Uterus (tissue), 3 donors: ENCODE measurements at regions not wholly inside any gene's neighbourhood (a gene's known extent, or its start where the extent isn't known, plus 50 kb on each side); places are given as distances from the start of the nearest gene placed in this dataset.

Experiments used
- DNase-seq, 2 donors: peaks; one replicate each; pipeline ENCODE4 v3.0.0-alpha.2; 2019 to 2020
- H3K27ac ChIP-seq, 2 donors: fragments of 200-600 bp; sonication (generic); 1 replicate in 1 of 2; 2 replicates in 1 of 2; pipeline ENCODE4 v1.5.1; 2016 to 2018
- H3K27me3 ChIP-seq, 2 donors: fragments of 200-600 bp; sonication (generic); one replicate each; pipeline ENCODE4 v1.5.1; 2018 to 2019; ENCODE audit warnings: control low read depth in 1 of 2
- H3K36me3 ChIP-seq, 2 donors: fragments of 200-600 bp; sonication (generic); one replicate each; pipeline ENCODE4 v1.5.1; 2019; ENCODE audit warnings: control low read depth in 1 of 2
- H3K4me1 ChIP-seq, 2 donors: fragments of 200-600 bp; sonication (generic); one replicate each; pipeline ENCODE4 v1.5.1; 2018 to 2019; ENCODE audit warnings: control low read depth in 1 of 2
- H3K4me3 ChIP-seq, 2 donors: fragments of 200-600 bp; sonication (generic); 1 replicate in 1 of 2; 2 replicates in 1 of 2; pipeline ENCODE4 v1.5.1; 2018 to 2019; ENCODE audit warnings: mild to moderate bottlenecking in 1 of 2
- H3K9me3 ChIP-seq, 2 donors: fragments of 200-600 bp; sonication (generic); one replicate each; pipeline ENCODE4 v1.5.1; 2019; ENCODE audit warnings: control low read depth in 1 of 2
- CTCF ChIP-seq, 4 experiments: fragments of 200-600 bp in 2 of 4; fragments of 450-650 bp in 2 of 4; sonication (generic) in 2 of 4; IDR thresholded peaks; one replicate each; pipeline ENCODE4 v1.5.1; 2016 to 2019; ENCODE audit warnings: antibody characterized with exemption in 4 of 4, mild to moderate bottlenecking in 2 of 4, moderate library complexity in 1 of 4
- POLR2A ChIP-seq, 2 donors: fragments of 450-650 bp; IDR thresholded peaks; one replicate each; pipeline ENCODE4 v1.6.1; 2016; ENCODE audit warnings: antibody characterized with exemption in 2 of 2, mild to moderate bottlenecking in 1 of 2, moderate library complexity in 1 of 2
- intact Hi-C: fragments of 100-400 bp; cut with DNase I; formaldehyde crosslinking; loops from one replicate; pipeline ENCODE4 v1.15.1; 2023; ENCODE audit warnings: low total_unique reads
- donor health status: DM: yes; HTN: yes; CAD: no.

- intact Hi-C loops: no loop called here
- TF ChIP-seq POLR2A (IDR thresholded peaks at IDR 0.05) (no peak), CTCF (IDR thresholded peaks at IDR 0.05) (no peak)
- H3K9me3 ChIP-seq: no peaks in the 10 kb centered on the region
- DNase-seq: no peak
- no peak overlapping the region for H3K4me3 ChIP-seq
- H3K36me3 ChIP-seq: no peaks in the 10 kb centered on the region
- no peaks in the 10 kb centered on the region for H3K27me3 ChIP-seq
- no peak overlapping the region for H3K27ac ChIP-seq
- H3K4me1 ChIP-seq: no peaks in the 10 kb centered on the region
These were observed 122.5 kb downstream of the UCHL1 start for GRCh38 chr4:41379230-41379629.

DNA sequence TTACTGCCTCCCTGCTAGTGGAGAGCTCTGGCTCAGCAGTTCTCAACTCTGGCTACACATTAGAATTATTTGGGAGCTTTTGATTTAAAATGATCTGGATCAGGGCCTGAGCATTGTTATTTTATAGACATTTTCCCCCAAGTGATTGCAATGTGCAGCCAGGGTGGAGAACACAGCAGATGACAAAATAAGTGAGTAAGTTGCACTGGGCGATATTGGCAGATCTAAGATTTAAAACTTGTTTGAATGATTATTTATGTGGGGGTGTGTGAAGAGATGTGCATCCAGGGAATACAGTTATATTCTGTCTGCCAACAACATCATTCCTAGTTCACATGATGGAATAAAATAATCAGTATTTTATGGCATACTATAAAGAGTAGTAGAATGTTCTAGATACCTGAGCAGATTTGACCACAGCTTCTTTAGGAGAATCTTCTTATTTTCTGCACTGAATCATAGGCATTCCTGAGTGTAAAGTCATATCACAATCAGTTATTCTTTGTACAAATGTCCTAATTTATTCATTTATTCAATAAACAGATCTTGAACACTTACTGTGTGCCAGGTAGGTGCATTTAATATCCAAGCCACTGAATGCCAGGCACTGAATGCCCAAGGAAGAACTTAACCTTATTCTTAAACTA, 123.9 kb downstream of the UCHL1 start:
- Histone ChIP-seq H3K4me3 (no peak overlapping the region), H3K27me3 (no peaks in the 10 kb centered on the region), H3K9me3 (no peaks in the 10 kb centered on the region), H3K4me1 (no peaks in the 10 kb centered on the region), H3K27ac (no peak overlapping the region), H3K36me3 (no peaks in the 10 kb centered on the region)
- no peak for DNase-seq
- intact Hi-C loops: no loop called here
- TF ChIP-seq POLR2A (IDR thresholded peaks at IDR 0.05) (no peak), CTCF (IDR thresholded peaks at IDR 0.05) (no peak)

- Histone ChIP-seq H3K27ac (no peak overlapping the region), H3K27me3 (no peaks in the 10 kb centered on the region), H3K36me3 (no peaks in the 10 kb centered on the region), H3K4me3 (no peak overlapping the region), H3K4me1 (no peaks in the 10 kb centered on the region), H3K9me3 (no peaks in the 10 kb centered on the region)
- intact Hi-C loops: no loop called here
- no peak for DNase-seq
- no peak for TF ChIP-seq POLR2A (IDR thresholded peaks at IDR 0.05)
- TF ChIP-seq CTCF (IDR thresholded peaks at IDR 0.05): no peak
These were observed 124.7 kb downstream of the UCHL1 start for GRCh38 chr4:41381384-41381783.

DNA sequence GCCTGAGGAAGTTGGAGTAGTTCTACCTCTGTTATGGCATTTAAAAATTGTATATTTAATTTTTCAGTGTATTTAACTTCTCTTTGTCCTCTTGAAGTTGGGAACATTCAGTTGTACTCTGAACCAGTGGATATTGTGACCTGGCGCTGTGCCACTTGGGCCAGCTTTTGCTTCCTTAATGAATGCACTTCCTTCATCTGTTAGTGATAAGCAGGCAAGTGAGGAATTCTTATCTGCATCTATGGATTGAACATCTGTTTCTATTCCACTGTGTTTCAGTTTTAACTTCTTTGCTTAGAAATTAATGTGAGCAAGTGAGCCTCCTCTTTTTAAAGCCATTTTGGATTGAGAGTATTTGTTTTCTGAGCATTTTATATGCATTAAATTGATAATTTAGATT, 128.3 kb downstream of the UCHL1 start:
- Histone ChIP-seq H3K36me3 (no peaks in the 10 kb centered on the region), H3K4me1 (no peaks in the 10 kb centered on the region), H3K27ac (no peak overlapping the region), H3K9me3 (no peaks in the 10 kb centered on the region), H3K4me3 (no peak overlapping the region), H3K27me3 (no peaks in the 10 kb centered on the region)
- DNase-seq: peak; percentile 37 to 72
- TF ChIP-seq POLR2A (IDR thresholded peaks at IDR 0.05) (no peak), CTCF (IDR thresholded peaks at IDR 0.05) (no peak)
- intact Hi-C loops: no loop called here

DNA sequence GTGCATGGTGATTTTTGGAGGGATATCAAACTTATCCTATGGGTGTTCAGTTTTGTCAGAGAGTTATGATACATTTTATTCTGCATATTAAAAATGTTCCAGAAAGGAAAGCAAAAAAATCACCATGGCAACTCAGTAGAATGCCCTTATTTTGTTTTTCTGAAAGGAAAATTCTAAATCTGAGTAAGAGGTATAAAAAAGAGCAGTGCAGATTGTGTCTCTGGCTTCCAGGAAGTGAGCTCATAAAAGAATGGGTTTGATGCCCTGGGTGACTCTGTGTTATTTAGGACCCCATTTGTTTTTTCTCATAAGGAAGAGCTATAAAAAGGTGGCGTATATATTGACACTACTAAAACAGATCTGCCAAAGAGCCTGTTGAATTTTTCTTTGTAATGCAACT, 128.8 kb downstream of the UCHL1 start:
- Histone ChIP-seq H3K27ac (no peak overlapping the region), H3K9me3 (no peaks in the 10 kb centered on the region), H3K4me1 (no peaks in the 10 kb centered on the region), H3K4me3 (no peak overlapping the region), H3K27me3 (no peaks in the 10 kb centered on the region), H3K36me3 (no peaks in the 10 kb centered on the region)
- no peak for DNase-seq
- TF ChIP-seq CTCF (IDR thresholded peaks at IDR 0.05) (no peak), POLR2A (IDR thresholded peaks at IDR 0.05) (no peak)
- intact Hi-C loops: no loop called here
